HCEC 1CT (cell line): ENCODE measurements at regions not wholly inside any gene's neighbourhood (a gene's known extent, or its start where the extent isn't known, plus 50 kb on each side); places are given as distances from the start of the nearest gene placed in this dataset.

Source experiments
- DNase-seq: peaks from one replicate; pipeline ENCODE4 v3.0.0-alpha.2; 2017

GRCh38 chr4:166274136-166274761 is 401.2 kb downstream of the TLL1 start:
- peak; percentile 1 for DNase-seq

GRCh38 chr4:166274775-166275174 is 401.7 kb downstream of the TLL1 start:
- DNase-seq: no peak

GRCh38 chr4:166277401-166277800 is 404.4 kb downstream of the TLL1 start:
- peak; percentile 9 for DNase-seq

- peak; percentile 20 for DNase-seq
These were observed 404.8 kb downstream of the TLL1 start for GRCh38 chr4:166277853-166278252.

- no peak for DNase-seq
These were observed 406.2 kb downstream of the TLL1 start for GRCh38 chr4:166279261-166279660.

- DNase-seq: no peak
These were observed 407.6 kb downstream of the TLL1 start for GRCh38 chr4:166280642-166281041.

GRCh38 chr4:166282081-166282770 is 409.2 kb downstream of the TLL1 start:
- peak; percentile 22 for DNase-seq

GRCh38 chr4:166284221-166284620 is 411.2 kb downstream of the TLL1 start:
- DNase-seq: no peak

- no peak for DNase-seq
These were observed 417.4 kb downstream of the TLL1 start for GRCh38 chr4:166290426-166290825.

- peak; percentile 45 for DNase-seq
These were observed 420.5 kb downstream of the TLL1 start for GRCh38 chr4:166293556-166293955.

GRCh38 chr4:166301266-166301665 is 428.2 kb downstream of the TLL1 start:
- no peak for DNase-seq

- no peak for DNase-seq
These were observed 435.6 kb downstream of the TLL1 start for GRCh38 chr4:166308647-166309046.

- DNase-seq: no peak
These were observed 436.2 kb downstream of the TLL1 start for GRCh38 chr4:166309286-166309685.

- no peak for DNase-seq
These were observed 438.1 kb downstream of the TLL1 start for GRCh38 chr4:166311169-166311568.

GRCh38 chr4:166312166-166312565 is 439.1 kb downstream of the TLL1 start:
- DNase-seq: no peak

GRCh38 chr4:166314902-166315301 is 441.9 kb downstream of the TLL1 start:
- DNase-seq: no peak

- no peak for DNase-seq
These were observed 442.9 kb downstream of the TLL1 start for GRCh38 chr4:166315721-166316467.

GRCh38 chr4:166318810-166319525 is 445.9 kb downstream of the TLL1 start:
- peak; percentile 77 for DNase-seq

- no peak for DNase-seq
These were observed 450.2 kb downstream of the TLL1 start for GRCh38 chr4:166323250-166323649.

- DNase-seq: no peak
These were observed 451.3 kb downstream of the TLL1 start for GRCh38 chr4:166324321-166324720.

- DNase-seq: no peak
These were observed 462.4 kb downstream of the TLL1 start for GRCh38 chr4:166335256-166335938.

- no peak for DNase-seq
These were observed 469.0 kb downstream of the TLL1 start for GRCh38 chr4:166341992-166342391.

GRCh38 chr4:166363198-166363597 is 490.2 kb downstream of the TLL1 start:
- DNase-seq: no peak
